HG03060 (cell line): ENCODE measurements at regions not wholly inside any gene's neighbourhood (a gene's known extent, or its start where the extent isn't known, plus 50 kb on each side); places are given as distances from the start of the nearest gene placed in this dataset.
"Not testable (repeated sequence)": the region's sequence is repeated elsewhere in the genome, so short reads cannot be mapped to it uniquely, and the experiment has no call there.

Source experiments
- ATAC-seq: cut with Tn5 transposase; IDR thresholded peaks from one replicate; pipeline ENCODE4 v1.9.1; 2021; ENCODE audit warnings: low read depth, moderate number of reproducible peaks; ENCODE audit not compliant: unreplicated experiment

GRCh38 chr11:122209619-122210366 lies 93.8 kb upstream of the BLID start:
- ATAC-seq = no peak

GRCh38 chr11:122207921-122208764 lies 92.1 kb upstream of the BLID start:
- no peak for ATAC-seq

- ATAC-seq = no peak
Observed at GRCh38 chr11:122207505-122207904, 91.5 kb upstream of the BLID start.

- no peak for ATAC-seq
Observed at GRCh38 chr11:122205036-122205435, 89.0 kb upstream of the BLID start.

- no peak for ATAC-seq
Observed at GRCh38 chr11:122204206-122204605, 88.2 kb upstream of the BLID start.

GRCh38 chr11:122202951-122203456 lies 87.0 kb upstream of the BLID start:
- no peak for ATAC-seq

GRCh38 chr11:122202161-122202950 lies 86.3 kb upstream of the BLID start:
- ATAC-seq = no peak

- no peak for ATAC-seq
Observed at GRCh38 chr11:122201106-122201505, 85.1 kb upstream of the BLID start.

GRCh38 chr11:122199661-122200060 lies 83.6 kb upstream of the BLID start:
- ATAC-seq = no peak

GRCh38 chr11:122198291-122198983 lies 82.4 kb upstream of the BLID start:
- ATAC-seq = no peak

GRCh38 chr11:122197066-122197987 lies 81.3 kb upstream of the BLID start:
- no peak for ATAC-seq

GRCh38 chr11:122195790-122196189 lies 79.8 kb upstream of the BLID start:
- no peak for ATAC-seq

- ATAC-seq = not testable (repeated sequence)
Observed at GRCh38 chr11:122193881-122194480, 78.0 kb upstream of the BLID start.

GRCh38 chr11:122193457-122193856 lies 77.4 kb upstream of the BLID start:
- ATAC-seq = no peak

GRCh38 chr11:122192634-122193255 lies 76.7 kb upstream of the BLID start:
- ATAC-seq = no peak

GRCh38 chr11:122190768-122191167 lies 74.8 kb upstream of the BLID start:
- ATAC-seq = no peak

GRCh38 chr11:122189229-122189628 lies 73.2 kb upstream of the BLID start:
- no peak for ATAC-seq
